H1 (cell line): ENCODE measurements at regions not wholly inside any gene's neighbourhood (a gene's known extent, or its start where the extent isn't known, plus 50 kb on each side); places are given as distances from the start of the nearest gene placed in this dataset.

Experiments
- ATF3 ChIP-seq: IDR thresholded peaks from 2 replicates; pipeline ENCODE4 v1.6.1; 2011; ENCODE audit warnings: low read depth, mild to moderate bottlenecking, low read length; ENCODE audit not compliant: insufficient read depth
- CEBPB ChIP-seq: IDR thresholded peaks from 2 replicates; pipeline ENCODE4 v1.6.1; 2012; ENCODE audit warnings: low read depth, low read length
- CHD2 ChIP-seq: IDR thresholded peaks from 2 replicates; pipeline ENCODE4 v1.6.1; 2012; ENCODE audit warnings: low read length, improper control_type of control experiment
- EZH2 ChIP-seq: fragments of 200-600 bp; sonication (generic); IDR thresholded peaks from 2 replicates; pipeline ENCODE4 v1.7.1; 2012; ENCODE audit warnings: low read depth, mild to moderate bottlenecking, moderate library complexity, low read length, inconsistent platforms; ENCODE audit not compliant: severe bottlenecking
- POLR2A ChIP-seq, 2 experiments: IDR thresholded peaks; 1 replicate in 1 of 2; 2 replicates in 1 of 2; pipeline ENCODE4 v1.6.1; 2011; ENCODE audit warnings: low read depth in 2 of 2, low read length in 2 of 2, mild to moderate bottlenecking in 2 of 2; ENCODE audit errors: control extremely low read depth in 1 of 2
- POLR2AphosphoS5 ChIP-seq: IDR thresholded peaks from 2 replicates; pipeline ENCODE4 v1.6.1; 2011; ENCODE audit warnings: low read depth, low read length
- RAD21 ChIP-seq, 2 experiments: IDR thresholded peaks in 1 of 2; conservative IDR thresholded peaks in 1 of 2; 2 replicates each; pipeline ENCODE4 v1.6.1; 2011; ENCODE audit warnings: low read depth in 2 of 2, low read length in 2 of 2, improper control_type of control experiment in 1 of 2, inconsistent platforms in 1 of 2, mild to moderate bottlenecking in 1 of 2, moderate library complexity in 1 of 2
- RFX5 ChIP-seq: IDR thresholded peaks from 2 replicates; pipeline ENCODE4 v1.6.1; 2011; ENCODE audit warnings: low read depth, low read length, improper control_type of control experiment, borderline replicate concordance
- SIN3A ChIP-seq, 2 experiments: IDR thresholded peaks in 1 of 2; conservative IDR thresholded peaks in 1 of 2; 2 replicates each; pipeline ENCODE4 v1.6.1; 2011 to 2012; ENCODE audit warnings: low read length in 2 of 2, improper control_type of control experiment in 1 of 2, low read depth in 1 of 2, mild to moderate bottlenecking in 1 of 2
- SP1 ChIP-seq: IDR thresholded peaks from 2 replicates; pipeline ENCODE4 v1.6.1; 2011; ENCODE audit warnings: low read depth, low read length
- TAF1 ChIP-seq: IDR thresholded peaks from 2 replicates; pipeline ENCODE4 v1.6.1; 2011; ENCODE audit warnings: mild to moderate bottlenecking, low read depth, low read length
- YY1 ChIP-seq: IDR thresholded peaks from 2 replicates; pipeline ENCODE4 v1.6.1; 2011; ENCODE audit warnings: low read depth, mild to moderate bottlenecking, low read length
- TF ChIP-seq, protein P1 (sequence below), 3 experiments: IDR thresholded peaks; 1 replicate in 2 of 3; 2 replicates in 1 of 3; pipeline versions ENCODE4 v1.5.1 to v1.6.1; 2011; ENCODE audit warnings: low read length in 3 of 3, mild to moderate bottlenecking in 3 of 3, inconsistent platforms in 2 of 3, low read depth in 1 of 3, moderate library complexity in 1 of 3; ENCODE audit not compliant: insufficient read depth in 1 of 3; ENCODE audit errors: control extremely low read depth in 1 of 3
- TF ChIP-seq, protein P2 (sequence below): IDR thresholded peaks from 2 replicates; pipeline ENCODE4 v1.6.1; 2012; ENCODE audit warnings: inconsistent platforms

DNA sequence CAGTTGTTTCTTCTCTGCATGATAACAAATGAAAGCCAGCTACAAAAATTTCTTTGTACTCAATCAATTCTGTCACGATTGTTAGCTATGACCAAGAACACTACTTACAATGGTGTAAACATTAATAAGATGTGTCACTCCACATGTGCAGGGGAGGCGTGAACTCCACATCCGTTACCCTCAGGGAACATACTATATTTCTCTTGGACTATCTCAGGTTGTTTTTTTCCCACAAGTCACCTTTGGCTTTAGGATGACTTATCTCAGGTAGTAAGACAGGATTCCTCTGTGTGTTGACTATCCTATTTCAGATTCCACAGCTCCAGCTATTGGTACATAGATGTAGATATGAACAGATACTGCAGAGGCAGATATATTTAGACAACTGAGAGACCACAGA, 423.3 kb upstream of the GRM7 start:
- TF ChIP-seq RFX5: no peak
- TF ChIP-seq, protein P1, sequence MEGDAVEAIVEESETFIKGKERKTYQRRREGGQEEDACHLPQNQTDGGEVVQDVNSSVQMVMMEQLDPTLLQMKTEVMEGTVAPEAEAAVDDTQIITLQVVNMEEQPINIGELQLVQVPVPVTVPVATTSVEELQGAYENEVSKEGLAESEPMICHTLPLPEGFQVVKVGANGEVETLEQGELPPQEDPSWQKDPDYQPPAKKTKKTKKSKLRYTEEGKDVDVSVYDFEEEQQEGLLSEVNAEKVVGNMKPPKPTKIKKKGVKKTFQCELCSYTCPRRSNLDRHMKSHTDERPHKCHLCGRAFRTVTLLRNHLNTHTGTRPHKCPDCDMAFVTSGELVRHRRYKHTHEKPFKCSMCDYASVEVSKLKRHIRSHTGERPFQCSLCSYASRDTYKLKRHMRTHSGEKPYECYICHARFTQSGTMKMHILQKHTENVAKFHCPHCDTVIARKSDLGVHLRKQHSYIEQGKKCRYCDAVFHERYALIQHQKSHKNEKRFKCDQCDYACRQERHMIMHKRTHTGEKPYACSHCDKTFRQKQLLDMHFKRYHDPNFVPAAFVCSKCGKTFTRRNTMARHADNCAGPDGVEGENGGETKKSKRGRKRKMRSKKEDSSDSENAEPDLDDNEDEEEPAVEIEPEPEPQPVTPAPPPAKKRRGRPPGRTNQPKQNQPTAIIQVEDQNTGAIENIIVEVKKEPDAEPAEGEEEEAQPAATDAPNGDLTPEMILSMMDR (IDR thresholded peaks at IDR 0.05; ENCODE audit: control extremely low read depth in 1 of 3, insufficient read depth in 1 of 3, low read depth in 1 of 3, low read length in 3 of 3): no peak
- no peak for TF ChIP-seq TAF1
- TF ChIP-seq POLR2AphosphoS5: no peak
- TF ChIP-seq CEBPB: no peak
- TF ChIP-seq YY1: no peak
- no peak for TF ChIP-seq ATF3
- TF ChIP-seq EZH2: no peak
- TF ChIP-seq SIN3A (conservative IDR thresholded peaks at IDR 0.05 in 1 of 2, IDR thresholded peaks at IDR 0.05 in 1 of 2; ENCODE audit: low read depth in 1 of 2, low read length in 2 of 2): no peak
- no peak for TF ChIP-seq CHD2
- no peak for TF ChIP-seq RAD21 (IDR thresholded peaks at IDR 0.05 in 1 of 2, conservative IDR thresholded peaks at IDR 0.05 in 1 of 2; ENCODE audit: low read depth in 2 of 2, low read length in 2 of 2)
- TF ChIP-seq POLR2A (IDR thresholded peaks at IDR 0.05; ENCODE audit: control extremely low read depth in 1 of 2, low read depth in 2 of 2, low read length in 2 of 2): no peak
- TF ChIP-seq, protein P2, sequence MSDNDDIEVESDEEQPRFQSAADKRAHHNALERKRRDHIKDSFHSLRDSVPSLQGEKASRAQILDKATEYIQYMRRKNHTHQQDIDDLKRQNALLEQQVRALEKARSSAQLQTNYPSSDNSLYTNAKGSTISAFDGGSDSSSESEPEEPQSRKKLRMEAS: no peak
- no peak for TF ChIP-seq SP1
